ENCODE measurements at regions not wholly inside any gene's neighbourhood (a gene's known extent, or its start where the extent isn't known, plus 50 kb on each side); places are given as distances from the start of the nearest gene placed in this dataset.

- TF ChIP-seq POLR2A (IDR thresholded peaks at IDR 0.05): no peak
- TF ChIP-seq CTCF (IDR thresholded peaks at IDR 0.05): no peak
Observed at GRCh38 chr6:14862845-14863244, 383.0 kb upstream of the JARID2 start.
